GM23338 (cell line): ENCODE measurements at regions not wholly inside any gene's neighbourhood (a gene's known extent, or its start where the extent isn't known, plus 50 kb on each side); places are given as distances from the start of the nearest gene placed in this dataset.

Source experiments
- ATAC-seq: fragments of 200-7000 bp; cut with Tn5 transposase; 3 replicates; pipeline ENCODE4 v1.9.1; 2020
- DNase-seq: peaks from one replicate; pipeline ENCODE4 v3.0.0-alpha.2; 2015; ENCODE audit warnings: low spot score
- H2AFZ ChIP-seq: fragments of 200-600 bp; sonication (generic); 2 replicates; pipeline ENCODE4 v1.8.0; 2016; ENCODE audit warnings: antibody characterized with exemption, mild to moderate bottlenecking, moderate library complexity
- H3F3A ChIP-seq: fragments of 200-600 bp; sonication (generic); replicated peaks from 2 replicates; pipeline ENCODE4 v1.8.0; 2017; ENCODE audit warnings: antibody characterized with exemption, mixed run types, low read depth
- H3K27ac ChIP-seq: fragments of 200-600 bp; sonication (generic); 2 replicates; pipeline ENCODE4 v1.6.1; 2016; ENCODE audit warnings: low read depth
- H3K27me3 ChIP-seq: fragments of 200-600 bp; sonication (generic); 2 replicates; pipeline ENCODE4 v1.8.0; 2016; ENCODE audit warnings: mild to moderate bottlenecking, mixed run types, moderate library complexity; ENCODE audit not compliant: insufficient read depth
- H3K36me3 ChIP-seq: fragments of 200-600 bp; sonication (generic); 2 replicates; pipeline ENCODE4 v1.8.0; 2016; ENCODE audit warnings: mild to moderate bottlenecking; ENCODE audit not compliant: insufficient read depth
- H3K4me1 ChIP-seq: fragments of 200-600 bp; sonication (generic); 2 replicates; pipeline ENCODE4 v1.8.0; 2016; ENCODE audit warnings: mild to moderate bottlenecking, moderate library complexity; ENCODE audit not compliant: insufficient read depth
- H3K4me2 ChIP-seq: fragments of 200-600 bp; sonication (generic); 2 replicates; pipeline ENCODE4 v1.7.1; 2017; ENCODE audit warnings: mixed run types
- H3K4me3 ChIP-seq: fragments of 200-600 bp; sonication (generic); 2 replicates; pipeline ENCODE4 v1.6.1; 2016; ENCODE audit warnings: mixed run types
- H3K79me2 ChIP-seq: fragments of 200-600 bp; sonication (generic); replicated peaks from 2 replicates; pipeline ENCODE4 v1.8.0; 2017; ENCODE audit warnings: mild to moderate bottlenecking; ENCODE audit not compliant: insufficient read depth
- H3K9me2 ChIP-seq: fragments of 200-600 bp; sonication (generic); 2 replicates; pipeline ENCODE4 v1.8.0; 2017; ENCODE audit not compliant: insufficient read depth
- H4K20me1 ChIP-seq: fragments of 200-600 bp; sonication (generic); replicated peaks from 2 replicates; pipeline ENCODE4 v1.8.0; 2017; ENCODE audit warnings: mild to moderate bottlenecking; ENCODE audit not compliant: insufficient read depth
- H3K27ac Mint-ChIP-seq: 2 replicates; pipeline ENCODE4 v1.8.0; 2020; ENCODE audit warnings: inconsistent platforms, mild to moderate bottlenecking, moderate library complexity, mixed read lengths
- H3K27me3 Mint-ChIP-seq: 3 replicates; pipeline ENCODE4 v1.8.0; 2022; ENCODE audit warnings: low read depth, mild to moderate bottlenecking, moderate library complexity, mixed read lengths, inconsistent platforms; ENCODE audit not compliant: insufficient read depth, poor library complexity
- H3K36me3 Mint-ChIP-seq: 3 replicates; pipeline ENCODE4 v1.8.0; 2021; ENCODE audit warnings: low read depth, mild to moderate bottlenecking, inconsistent platforms, moderate library complexity, mixed read lengths
- H3K4me1 Mint-ChIP-seq: 3 replicates; pipeline ENCODE4 v1.8.0; 2020; ENCODE audit warnings: mild to moderate bottlenecking, inconsistent platforms, mixed read lengths
- H3K4me3 Mint-ChIP-seq: 3 replicates; pipeline ENCODE4 v1.8.0; 2021; ENCODE audit warnings: moderate library complexity, mild to moderate bottlenecking, inconsistent platforms, mixed read lengths
- H3K9me3 Mint-ChIP-seq: 3 replicates; pipeline ENCODE4 v1.8.0; 2020; ENCODE audit warnings: moderate library complexity, mild to moderate bottlenecking, inconsistent platforms, mixed read lengths
- CTCF ChIP-seq, 2 experiments: fragments of 200-600 bp in 1 of 2; sonication (generic) in 1 of 2; conservative IDR thresholded peaks; 2 replicates each; pipeline versions ENCODE4 v1.5.1 to v1.6.1; 2016 to 2017; ENCODE audit warnings: antibody characterized with exemption in 2 of 2, low read depth in 2 of 2, mild to moderate bottlenecking in 2 of 2, moderate library complexity in 1 of 2
- EZH2 ChIP-seq: fragments of 200-600 bp; sonication (generic); IDR thresholded peaks from one replicate; pipeline ENCODE4 v1.8.0; 2017; ENCODE audit warnings: antibody characterized with exemption, mild to moderate bottlenecking, low read depth; ENCODE audit not compliant: unreplicated experiment
- EZH2phosphoT487 ChIP-seq: fragments of 200-600 bp; sonication (generic); IDR thresholded peaks from one replicate; pipeline ENCODE4 v1.8.1; 2018; ENCODE audit warnings: antibody characterized with exemption; ENCODE audit not compliant: unreplicated experiment
- JUNB ChIP-seq: IDR thresholded peaks from one replicate; pipeline ENCODE4 v1.6.1; 2016; ENCODE audit warnings: antibody characterized with exemption; ENCODE audit not compliant: unreplicated experiment
- NANOG ChIP-seq: IDR thresholded peaks from 2 replicates; pipeline ENCODE4 v1.6.1; 2016; ENCODE audit warnings: antibody characterized with exemption, borderline replicate concordance
- POLR2AphosphoS5 ChIP-seq: IDR thresholded peaks from 2 replicates; pipeline ENCODE4 v1.6.1; 2016; ENCODE audit warnings: antibody characterized with exemption, low read depth
- STAT1 ChIP-seq: IDR thresholded peaks from one replicate; pipeline ENCODE4 v1.6.1; 2016; ENCODE audit warnings: antibody characterized with exemption; ENCODE audit not compliant: unreplicated experiment
- ZNF114 ChIP-seq: fragments of 250-450 bp; sonication (Bioruptor Pico); IDR thresholded peaks from 2 replicates; pipeline ENCODE4 v1.5.0; 2020; ENCODE audit warnings: mild to moderate bottlenecking, moderate library complexity
- ZNF462 ChIP-seq: fragments of 250-450 bp; sonication (Bioruptor Pico); IDR thresholded peaks from 2 replicates; pipeline ENCODE4 v1.5.0; 2020; ENCODE audit warnings: mild to moderate bottlenecking, moderate library complexity

GRCh38 chr3:67920311-67920710 lies 265.9 kb upstream of the SUCLG2 start (continued):
- TF ChIP-seq ZNF462 (CRISPR knock-in tag), result no peak
- TF ChIP-seq EZH2, result no peak
- TF ChIP-seq STAT1, result no peak
- TF ChIP-seq JUNB, result no peak
- no peak for TF ChIP-seq POLR2AphosphoS5
- no peak for TF ChIP-seq ZNF114 (CRISPR knock-in tag)
- no peak for TF ChIP-seq EZH2phosphoT487
- TF ChIP-seq NANOG, result no peak

- Histone ChIP-seq H3K27ac (no peak overlapping the region), H3K27me3 (no peaks in the 10 kb centered on the region), H3K9me2 (0 out of 2 replicates have a peak, but pooled peaks cover 6% of the 10 kb centered on the region), H3K4me2 (no peak overlapping the region), H3K4me1 (no peaks in the 10 kb centered on the region), H3F3A (no peaks in the 10 kb centered on the region), H3K4me3 (no peak overlapping the region), H4K20me1 (no peaks in the 10 kb centered on the region), H3K79me2 (no peaks in the 10 kb centered on the region), H2AFZ (no peak overlapping the region), H3K36me3 (no peaks in the 10 kb centered on the region)
- Mint-ChIP-seq H3K36me3 (no peaks in the 10 kb centered on the region), H3K27me3 (no peaks in the 10 kb centered on the region), H3K4me1 (no peaks in the 10 kb centered on the region; the same call in 2 of the 3 replicates), H3K4me3 (no peak overlapping the region), H3K27ac (no peak overlapping the region), H3K9me3 (no peaks in the 10 kb centered on the region)
- ATAC-seq, result no peak
- DNase-seq, result no peak
- TF ChIP-seq ZNF462 (CRISPR knock-in tag) (no peak), EZH2 (no peak), POLR2AphosphoS5 (no peak), ZNF114 (CRISPR knock-in tag) (no peak), CTCF (conservative IDR thresholded peaks at IDR 0.05; ENCODE audit: low read depth in 2 of 2) (no peak)
Measured at GRCh38 chr3:67916353-67916752, 261.9 kb upstream of the SUCLG2 start.
